Stomach (tissue), 8 donors: ENCODE measurements at regions not wholly inside any gene's neighbourhood (a gene's known extent, or its start where the extent isn't known, plus 50 kb on each side); places are given as distances from the start of the nearest gene placed in this dataset.

Experiments
- DNase-seq, 2 donors: peaks; one replicate each; pipeline versions ENCODE4 v3.0.0 to v3.0.0-alpha.2; 2013 to 2019
- H3K27ac ChIP-seq, 5 donors: fragments of 200-600 bp in 4 of 5; sonication (generic) in 4 of 5; one replicate each; pipeline ENCODE4 v1.5.1; 2013 to 2019; ENCODE audit warnings: mild to moderate bottlenecking in 1 of 5, moderate library complexity in 1 of 5
- H3K27me3 ChIP-seq, 3 donors: fragments of 200-600 bp; sonication (generic); one replicate each; pipeline ENCODE4 v1.5.1; 2017 to 2019; ENCODE audit warnings: mixed run types in 1 of 3
- H3K36me3 ChIP-seq, 4 donors: fragments of 200-600 bp; sonication (generic); 1 replicate in 3 of 4; 2 replicates in 1 of 4; pipeline ENCODE4 v1.5.1; 2016 to 2019
- H3K4me1 ChIP-seq, 4 donors: fragments of 200-600 bp; sonication (generic); one replicate each; pipeline ENCODE4 v1.5.1; 2016 to 2019
- H3K4me3 ChIP-seq, 4 donors: fragments of 200-600 bp; sonication (generic) in 3 of 4; one replicate each; pipeline ENCODE4 v1.5.1; 2016 to 2019; ENCODE audit warnings: mild to moderate bottlenecking in 1 of 4
- H3K9me3 ChIP-seq, 4 donors: fragments of 200-600 bp; sonication (generic); one replicate each; pipeline ENCODE4 v1.5.1; 2016 to 2019
- CTCF ChIP-seq, 7 experiments: fragments of 450-650 bp in 4 of 7; fragments of 200-600 bp in 3 of 7; sonication (generic) in 3 of 7; IDR thresholded peaks; one replicate each; pipeline ENCODE4 v1.5.1; 2016 to 2019; ENCODE audit warnings: antibody characterized with exemption in 7 of 7, control low read depth in 2 of 7, mild to moderate bottlenecking in 1 of 7
- EP300 ChIP-seq: sonication (generic); formaldehyde crosslinking; IDR thresholded peaks from one replicate; pipeline ENCODE4 v1.6.1; 2017; ENCODE audit warnings: antibody characterized with exemption
- POLR2A ChIP-seq, 4 donors: fragments of 450-650 bp; IDR thresholded peaks; one replicate each; pipeline ENCODE4 v1.6.1; 2016; ENCODE audit warnings: antibody characterized with exemption in 4 of 4, control low read depth in 2 of 4, mild to moderate bottlenecking in 1 of 4, moderate library complexity in 1 of 4
- POLR2AphosphoS5 ChIP-seq, 3 donors: sonication (generic); formaldehyde crosslinking; IDR thresholded peaks; one replicate each; pipeline ENCODE4 v1.6.1; 2016; ENCODE audit warnings: antibody characterized with exemption in 3 of 3
- WGBS, 5 donors: extraction: QIAGEN DNeasy Blood & Tissue Kit in 3 of 5; methylation state at CpG; one replicate each; pipeline versions ENCODE4 v1.1.5 to v1.1.7; 2013 to 2018; 5-methylcytosine and 5-hydroxymethylcytosine counted together
- intact Hi-C: fragments of 100-400 bp; cut with DNase I; formaldehyde crosslinking; loops from one replicate; pipeline ENCODE4 v1.15.1; 2023; ENCODE audit warnings: low total_unique reads
- donor health status: healthy with polysubstance abuse.
- donor health status: Bipolar disorder and iron deficiency.
- donor health status: healthy.

GRCh38 chr12:88665071-88665470 is 84.8 kb upstream of the KITLG start:
- no peaks in the 10 kb centered on the region for H3K36me3 ChIP-seq
- no peaks in the 10 kb centered on the region for H3K27me3 ChIP-seq
- peaks cover 0 to 9% (median 0%) of the 10 kb centered on the region in 4 donors for H3K4me1 ChIP-seq
- no peaks in the 10 kb centered on the region for H3K9me3 ChIP-seq
- H3K4me3 ChIP-seq: no peak overlapping the region
- no peak overlapping the region for H3K27ac ChIP-seq
- no peak for DNase-seq
- no peak for TF ChIP-seq POLR2A (IDR thresholded peaks at IDR 0.05)
- intact Hi-C loops: no loop called here

- intact Hi-C loops: no loop called here
- Histone ChIP-seq H3K27me3 (no peaks in the 10 kb centered on the region), H3K27ac (no peak overlapping the region), H3K4me3 (no peak overlapping the region), H3K4me1 (peaks cover 0 to 17% (median 0%) of the 10 kb centered on the region in 4 donors), H3K36me3 (no peaks in the 10 kb centered on the region), H3K9me3 (no peaks in the 10 kb centered on the region)
- no peak for DNase-seq
- TF ChIP-seq EP300 (no peak), CTCF (IDR thresholded peaks at IDR 0.05) (no peak), POLR2AphosphoS5 (IDR thresholded peaks at IDR 0.05) (no peak), POLR2A (IDR thresholded peaks at IDR 0.05) (no peak)
- 89 to 95% (median 92%) methylated on average over 1 of the region's 1 CpG for WGBS, 5 donors
These were observed 82.7 kb upstream of the KITLG start for GRCh38 chr12:88662961-88663360.

GRCh38 chr12:88662093-88662492 is 81.8 kb upstream of the KITLG start:
- Histone ChIP-seq H3K4me3 (no peak overlapping the region), H3K36me3 (no peaks in the 10 kb centered on the region), H3K9me3 (no peaks in the 10 kb centered on the region), H3K27me3 (no peaks in the 10 kb centered on the region), H3K27ac (no peak overlapping the region), H3K4me1 (peaks cover 0 to 19% (median 0%) of the 10 kb centered on the region in 4 donors)
- TF ChIP-seq POLR2AphosphoS5 (IDR thresholded peaks at IDR 0.05): no peak
- TF ChIP-seq POLR2A (IDR thresholded peaks at IDR 0.05): no peak
- no peak for TF ChIP-seq CTCF (IDR thresholded peaks at IDR 0.05)
- no peak for TF ChIP-seq EP300
- no peak for DNase-seq
- 76 to 100% (median 83%) methylated on average over 1 of the region's 1 CpG for WGBS, 5 donors
- intact Hi-C loops: no loop called here

- TF ChIP-seq POLR2A (IDR thresholded peaks at IDR 0.05) (no peak), CTCF (IDR thresholded peaks at IDR 0.05) (no peak), EP300 (no peak), POLR2AphosphoS5 (IDR thresholded peaks at IDR 0.05) (no peak)
- intact Hi-C loops: no loop called here
- H3K36me3 ChIP-seq: no peaks in the 10 kb centered on the region
- peak in 1 of 2 donors; percentile 39 for DNase-seq
- H3K4me1 ChIP-seq: peaks cover 0 to 19% (median 0%) of the 10 kb centered on the region in 4 donors
- H3K9me3 ChIP-seq: no peaks in the 10 kb centered on the region
- no peaks in the 10 kb centered on the region for H3K27me3 ChIP-seq
- no peak overlapping the region for H3K4me3 ChIP-seq
- no peak overlapping the region for H3K27ac ChIP-seq
These were observed 77.7 kb upstream of the KITLG start for GRCh38 chr12:88658009-88658408.

GRCh38 chr12:88650715-88651114 is 70.4 kb upstream of the KITLG start:
- TF ChIP-seq POLR2AphosphoS5 (IDR thresholded peaks at IDR 0.05): peak in 1 of 3 donors; percentile 8
- no peak for TF ChIP-seq EP300
- intact Hi-C loops: no loop called here

GRCh38 chr12:88648625-88649024 is 68.4 kb upstream of the KITLG start:
- no peaks in the 10 kb centered on the region for H3K36me3 ChIP-seq
- no peak for TF ChIP-seq EP300
- no peak for TF ChIP-seq CTCF (IDR thresholded peaks at IDR 0.05)
- TF ChIP-seq POLR2A (IDR thresholded peaks at IDR 0.05): no peak
- TF ChIP-seq POLR2AphosphoS5 (IDR thresholded peaks at IDR 0.05): no peak
- intact Hi-C loops: no loop called here
- no peak overlapping the region for H3K4me3 ChIP-seq
- H3K4me1 ChIP-seq: no peaks in the 10 kb centered on the region
- 81 to 98% (median 95%) methylated on average over 1 of the region's 1 CpG for WGBS, 5 donors
- no peak for DNase-seq
- no peaks in the 10 kb centered on the region for H3K9me3 ChIP-seq
- H3K27me3 ChIP-seq: no peaks in the 10 kb centered on the region
- H3K27ac ChIP-seq: no peak overlapping the region

More at GRCh38 chr12:88650715-88651114, 70.4 kb upstream of the KITLG start:
- H3K4me1 ChIP-seq: no peaks in the 10 kb centered on the region
- H3K9me3 ChIP-seq: no peaks in the 10 kb centered on the region
- no peak for DNase-seq
- no peaks in the 10 kb centered on the region for H3K36me3 ChIP-seq
- no peak overlapping the region for H3K27ac ChIP-seq
- H3K27me3 ChIP-seq: no peaks in the 10 kb centered on the region
- H3K4me3 ChIP-seq: no peak overlapping the region
